Skeletal muscle tissue (tissue), 3 donors: ENCODE measurements at regions not wholly inside any gene's neighbourhood (a gene's known extent, or its start where the extent isn't known, plus 50 kb on each side); places are given as distances from the start of the nearest gene placed in this dataset.

Source experiments
- H3K27ac ChIP-seq: one replicate; pipeline ENCODE4 v1.7.0; 2013; ENCODE audit warnings: mild to moderate bottlenecking, low read depth, low read length, inconsistent platforms
- H3K27me3 ChIP-seq, 3 donors: one replicate each; pipeline ENCODE4 v1.7.0; 2013; ENCODE audit warnings: low read length in 3 of 3; ENCODE audit not compliant: control insufficient read depth in 3 of 3, insufficient read depth in 3 of 3
- H3K36me3 ChIP-seq, 3 donors: one replicate each; pipeline ENCODE4 v1.7.0; 2013; ENCODE audit warnings: low read length in 3 of 3; ENCODE audit not compliant: control insufficient read depth in 3 of 3, insufficient read depth in 3 of 3
- H3K4me1 ChIP-seq, 3 donors: one replicate each; pipeline ENCODE4 v1.7.0; 2013; ENCODE audit warnings: low read length in 3 of 3, mild to moderate bottlenecking in 3 of 3; ENCODE audit not compliant: control insufficient read depth in 3 of 3, insufficient read depth in 3 of 3
- H3K4me3 ChIP-seq, 3 donors: one replicate each; pipeline ENCODE4 v1.7.0; 2013; ENCODE audit warnings: low read length in 3 of 3
- H3K9ac ChIP-seq, 3 donors: one replicate each; pipeline ENCODE4 v1.7.0; 2013; ENCODE audit warnings: low read length in 3 of 3, mild to moderate bottlenecking in 3 of 3, moderate library complexity in 2 of 3, low read depth in 1 of 3
- H3K9me3 ChIP-seq, 3 donors: one replicate each; pipeline ENCODE4 v1.7.0; 2013; ENCODE audit warnings: low read length in 3 of 3; ENCODE audit not compliant: control insufficient read depth in 3 of 3
- donor health status: Osteomylitis.

DNA sequence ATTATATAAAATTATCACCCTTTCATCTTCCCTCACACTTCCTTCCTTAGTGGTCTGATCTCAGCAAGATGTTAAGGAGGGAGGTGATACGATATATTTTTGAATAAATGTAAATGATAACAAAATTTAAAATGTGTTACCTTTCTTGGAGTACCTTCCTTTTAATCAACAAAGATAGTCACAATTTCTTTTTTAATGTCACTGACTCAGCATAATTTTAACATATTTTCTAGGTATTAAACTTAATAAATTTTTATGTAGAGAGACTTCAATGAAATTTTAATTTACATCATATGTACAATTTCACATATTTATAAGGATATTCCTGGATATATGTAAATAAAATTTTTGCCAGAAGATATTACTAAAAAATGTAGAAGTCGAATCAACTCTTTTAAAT lies 125.0 kb upstream of the FBN2 start:
- no peaks in the 10 kb centered on the region for H3K36me3 ChIP-seq
- H3K27ac ChIP-seq: no peak overlapping the region
- no peaks in the 10 kb centered on the region for H3K9me3 ChIP-seq
- H3K27me3 ChIP-seq: no peaks in the 10 kb centered on the region
- no peak overlapping the region for H3K9ac ChIP-seq
- H3K4me1 ChIP-seq: no peaks in the 10 kb centered on the region
- no peak overlapping the region for H3K4me3 ChIP-seq

DNA sequence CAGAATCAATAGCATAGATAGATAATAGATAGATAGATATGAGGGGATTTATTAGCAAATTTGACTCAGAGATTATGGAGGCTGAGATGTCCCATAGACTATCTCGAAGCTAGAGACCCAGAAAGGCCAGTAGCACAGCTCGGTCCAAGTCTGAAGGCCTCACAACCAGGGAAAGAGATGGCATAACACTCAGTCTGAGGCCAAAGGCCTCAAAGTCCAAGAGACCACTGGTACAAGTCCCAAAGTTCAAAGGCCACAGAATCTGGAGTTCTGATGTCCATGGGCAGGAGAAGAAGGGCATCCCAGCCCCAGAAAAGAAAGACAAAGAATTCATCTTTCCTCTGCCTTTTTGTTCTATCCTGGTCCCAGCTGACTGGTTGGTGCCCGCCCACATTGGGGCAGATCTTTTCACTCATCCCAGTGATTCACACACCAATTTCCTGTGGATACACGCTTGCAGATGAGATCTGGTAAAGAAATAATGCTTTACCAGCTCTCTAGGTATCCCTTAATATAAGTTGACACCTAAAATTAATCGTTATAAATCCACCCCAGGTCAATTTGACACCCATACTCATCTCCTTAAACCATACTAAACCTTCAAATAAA lies 127.8 kb upstream of the FBN2 start:
- no peaks in the 10 kb centered on the region for H3K4me1 ChIP-seq
- H3K9ac ChIP-seq: no peak overlapping the region
- H3K27me3 ChIP-seq: no peaks in the 10 kb centered on the region
- H3K9me3 ChIP-seq: no peaks in the 10 kb centered on the region
- H3K36me3 ChIP-seq: no peaks in the 10 kb centered on the region
- no peak overlapping the region for H3K4me3 ChIP-seq
- H3K27ac ChIP-seq: no peak overlapping the region

DNA sequence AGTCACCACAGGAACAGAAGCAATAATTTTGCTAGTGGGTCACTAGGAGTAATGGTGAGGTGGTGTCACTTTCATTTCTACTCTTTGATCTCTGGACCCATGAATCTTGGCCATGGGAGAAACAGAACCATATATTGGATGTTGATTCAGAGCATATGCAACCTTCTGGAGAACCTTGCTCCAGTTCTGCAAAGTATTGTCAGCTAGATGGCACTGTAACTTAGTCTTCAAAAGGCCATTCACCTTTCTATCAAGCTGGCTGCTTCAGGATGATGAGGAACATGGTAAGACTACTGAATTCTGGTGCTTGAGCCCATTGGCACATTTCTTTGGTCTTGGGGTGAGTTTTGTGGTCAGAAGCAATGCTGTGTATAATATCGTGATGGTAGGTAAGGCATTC lies 129.1 kb upstream of the FBN2 start:
- Histone ChIP-seq H3K4me1 (no peaks in the 10 kb centered on the region), H3K27ac (no peak overlapping the region), H3K36me3 (no peaks in the 10 kb centered on the region), H3K27me3 (no peaks in the 10 kb centered on the region), H3K9ac (no peak overlapping the region), H3K4me3 (no peak overlapping the region), H3K9me3 (no peaks in the 10 kb centered on the region)

DNA sequence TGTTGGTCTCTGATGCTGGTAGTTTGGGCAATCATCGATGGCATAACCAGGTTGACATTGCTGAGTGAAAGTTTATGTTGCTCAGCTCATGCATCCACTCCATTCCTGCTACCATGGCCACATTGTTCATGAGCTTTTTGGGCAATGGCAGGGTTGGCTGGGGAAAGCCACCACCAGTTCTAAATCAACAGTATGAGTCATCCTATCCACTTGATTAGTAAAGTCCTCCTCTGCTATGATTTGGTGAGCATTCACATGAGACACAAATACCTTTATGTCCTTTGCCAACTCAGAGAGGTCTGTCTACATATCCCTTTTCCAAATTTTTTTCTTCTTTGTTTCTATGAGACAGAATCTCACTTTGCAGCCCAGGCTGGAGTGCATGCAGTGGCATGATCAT lies 129.7 kb upstream of the FBN2 start:
- Histone ChIP-seq H3K4me3 (no peak overlapping the region), H3K27ac (no peak overlapping the region), H3K9me3 (no peaks in the 10 kb centered on the region), H3K4me1 (no peaks in the 10 kb centered on the region), H3K9ac (no peak overlapping the region), H3K36me3 (no peaks in the 10 kb centered on the region), H3K27me3 (no peaks in the 10 kb centered on the region)

DNA sequence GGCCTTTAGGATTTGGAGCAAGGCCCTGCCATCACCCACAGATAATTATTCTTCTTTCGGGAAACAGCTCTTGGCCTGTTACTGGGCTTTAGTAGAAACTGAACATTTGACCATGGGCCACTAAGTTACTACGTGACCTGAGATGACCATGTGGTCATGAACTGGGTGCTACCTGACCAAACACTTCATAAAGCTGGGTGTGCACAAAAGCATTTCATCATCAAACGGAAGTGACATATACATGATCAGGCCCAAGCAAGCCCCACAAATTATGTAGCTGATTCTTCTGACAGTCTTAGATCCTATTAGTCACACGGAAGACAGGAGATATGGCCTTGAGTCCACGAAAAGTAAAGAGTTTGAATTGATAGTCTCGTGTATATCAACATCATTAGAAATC lies 130.9 kb upstream of the FBN2 start:
- Histone ChIP-seq H3K9ac (no peak overlapping the region), H3K4me3 (no peak overlapping the region), H3K4me1 (no peaks in the 10 kb centered on the region), H3K36me3 (no peaks in the 10 kb centered on the region), H3K9me3 (no peaks in the 10 kb centered on the region), H3K27me3 (no peaks in the 10 kb centered on the region), H3K27ac (no peak overlapping the region)

DNA sequence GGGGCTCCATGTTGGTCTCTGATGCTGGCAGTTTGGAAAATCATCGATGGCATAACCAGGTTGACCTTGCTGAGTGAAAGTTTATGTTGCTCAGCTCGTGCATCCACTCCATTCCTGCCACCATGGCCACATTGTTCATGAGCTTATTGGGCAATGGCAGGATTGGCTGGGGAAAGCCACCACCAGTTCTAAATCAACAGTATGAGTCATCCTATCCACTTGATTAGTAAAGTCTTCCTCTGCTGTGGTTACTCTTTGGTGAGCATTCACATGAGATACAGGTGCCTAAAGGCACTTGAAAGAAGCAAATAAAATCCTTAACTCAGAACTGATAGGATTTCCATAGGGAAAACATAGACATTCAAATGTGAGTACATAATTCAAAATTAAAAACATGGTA lies 131.8 kb upstream of the FBN2 start:
- H3K36me3 ChIP-seq: no peaks in the 10 kb centered on the region
- H3K9ac ChIP-seq: no peak overlapping the region
- H3K27me3 ChIP-seq: no peaks in the 10 kb centered on the region
- H3K9me3 ChIP-seq: no peaks in the 10 kb centered on the region
- no peak overlapping the region for H3K27ac ChIP-seq
- H3K4me1 ChIP-seq: no peaks in the 10 kb centered on the region
- no peak overlapping the region for H3K4me3 ChIP-seq

DNA sequence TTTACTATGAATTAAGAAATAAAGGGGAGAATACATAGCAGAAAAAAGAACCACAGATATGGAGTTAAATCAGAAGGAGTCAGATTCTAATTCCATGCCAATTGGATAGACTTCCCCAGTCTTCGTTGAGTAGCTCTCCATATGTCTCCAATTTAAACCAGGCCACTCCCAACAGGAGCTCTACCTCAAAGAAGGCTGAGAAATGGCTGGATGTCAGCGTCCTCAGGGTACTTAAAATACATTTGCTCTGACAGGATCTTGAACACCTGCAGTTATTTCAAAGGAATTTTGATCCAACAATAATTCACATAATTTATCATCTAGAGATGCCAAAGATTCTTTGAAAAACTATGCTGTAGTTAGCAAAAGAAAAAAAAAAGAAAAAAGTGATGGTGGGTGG lies 133.9 kb upstream of the FBN2 start:
- Histone ChIP-seq H3K4me1 (no peaks in the 10 kb centered on the region), H3K36me3 (no peaks in the 10 kb centered on the region), H3K27ac (no peak overlapping the region), H3K4me3 (no peak overlapping the region), H3K27me3 (no peaks in the 10 kb centered on the region), H3K9ac (no peak overlapping the region), H3K9me3 (peaks cover 0 to 7% (median 0%) of the 10 kb centered on the region in 3 donors)

DNA sequence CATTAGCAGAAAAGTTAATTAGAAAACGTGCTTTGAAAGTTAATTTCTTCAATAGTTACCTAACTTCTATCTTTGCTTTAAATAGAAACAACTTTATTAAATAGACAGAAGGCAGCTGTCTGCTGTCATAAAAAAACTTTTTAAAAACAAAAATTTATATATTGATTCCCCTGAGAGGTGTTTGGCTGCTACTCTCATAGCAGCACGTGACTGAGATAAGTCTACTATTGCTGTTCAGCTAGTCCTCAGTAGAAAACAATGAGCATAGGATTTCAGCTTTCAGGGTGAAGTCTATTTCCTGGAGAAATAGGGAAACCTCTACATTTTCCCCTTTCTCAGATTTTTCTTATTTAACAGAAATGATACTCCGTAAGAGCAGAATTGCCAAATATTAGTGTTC lies 135.0 kb upstream of the FBN2 start:
- H3K9me3 ChIP-seq: peaks cover 0 to 7% (median 0%) of the 10 kb centered on the region in 3 donors
- no peaks in the 10 kb centered on the region for H3K27me3 ChIP-seq
- no peak overlapping the region for H3K27ac ChIP-seq
- no peaks in the 10 kb centered on the region for H3K4me1 ChIP-seq
- no peak overlapping the region for H3K4me3 ChIP-seq
- no peak overlapping the region for H3K9ac ChIP-seq
- no peaks in the 10 kb centered on the region for H3K36me3 ChIP-seq

DNA sequence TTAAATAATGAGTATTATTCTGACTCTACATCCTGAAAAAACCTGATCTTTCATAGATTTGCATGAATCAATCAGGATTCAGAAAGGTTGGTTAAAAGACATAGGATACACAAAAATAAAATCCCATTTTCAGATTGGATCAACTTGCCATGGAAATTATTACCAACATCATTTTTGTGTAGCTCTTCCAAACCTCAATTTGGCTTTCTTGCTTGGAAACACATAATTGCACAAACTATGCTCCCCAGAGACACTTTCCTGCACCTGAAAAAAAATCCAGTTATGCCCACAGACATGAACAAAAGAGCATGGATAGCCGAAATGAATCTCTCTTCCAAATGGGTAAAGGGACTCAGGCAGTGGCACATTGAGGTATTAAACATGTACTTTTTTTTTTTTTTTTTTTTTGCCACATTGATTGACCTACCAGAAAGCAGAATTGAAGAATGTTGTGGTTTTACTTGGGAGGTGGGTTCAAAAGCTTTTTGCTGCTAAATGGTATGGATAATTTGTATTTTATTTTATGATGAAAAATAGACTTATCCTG lies 135.4 kb upstream of the FBN2 start:
- no peaks in the 10 kb centered on the region for H3K27me3 ChIP-seq
- no peak overlapping the region for H3K27ac ChIP-seq
- H3K9me3 ChIP-seq: peaks cover 0 to 7% (median 0%) of the 10 kb centered on the region in 3 donors
- H3K4me3 ChIP-seq: no peak overlapping the region
- H3K36me3 ChIP-seq: no peaks in the 10 kb centered on the region
- no peaks in the 10 kb centered on the region for H3K4me1 ChIP-seq
- no peak overlapping the region for H3K9ac ChIP-seq

DNA sequence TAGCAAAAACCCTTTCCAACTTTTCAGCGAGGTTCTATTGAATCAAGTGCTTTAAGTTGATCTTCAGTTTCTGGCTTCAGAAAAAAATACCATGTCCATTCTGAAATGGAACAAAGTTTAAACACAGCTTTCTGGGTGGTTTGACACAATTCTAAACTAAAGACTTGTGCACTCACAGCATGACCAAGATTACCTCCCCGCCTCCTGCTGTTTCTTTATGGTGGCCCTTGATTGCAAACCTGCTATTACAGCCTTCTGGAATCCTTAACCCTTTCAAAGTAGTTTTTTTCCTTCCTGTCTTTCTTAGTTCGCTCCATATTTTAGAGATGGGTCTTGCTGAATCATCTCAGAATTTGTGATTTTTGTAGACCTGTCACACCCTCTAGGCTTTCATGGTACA lies 135.9 kb upstream of the FBN2 start:
- Histone ChIP-seq H3K4me3 (no peak overlapping the region), H3K9me3 (peaks cover 0 to 7% (median 0%) of the 10 kb centered on the region in 3 donors), H3K36me3 (no peaks in the 10 kb centered on the region), H3K4me1 (no peaks in the 10 kb centered on the region), H3K27ac (no peak overlapping the region), H3K27me3 (no peaks in the 10 kb centered on the region), H3K9ac (no peak overlapping the region)
